Liver (tissue), 8 donors: ENCODE measurements at regions not wholly inside any gene's neighbourhood (a gene's known extent, or its start where the extent isn't known, plus 50 kb on each side); places are given as distances from the start of the nearest gene placed in this dataset.

Source experiments
- DNase-seq: peaks from one replicate; pipeline ENCODE4 v3.0.0-alpha.2; 2017; ENCODE audit warnings: low spot score
- H3K27ac ChIP-seq, 2 donors: one replicate each; pipeline ENCODE4 v1.7.0; 2013; ENCODE audit warnings: inconsistent platforms in 2 of 2, low read length in 2 of 2, control low read depth in 1 of 2, low read depth in 1 of 2, mild to moderate bottlenecking in 1 of 2
- H3K27me3 ChIP-seq, 4 donors: one replicate each; pipeline versions ENCODE4 v1.6.1 to v1.7.0; 2013; ENCODE audit warnings: low read length in 3 of 4, inconsistent platforms in 1 of 4, mild to moderate bottlenecking in 1 of 4, moderate library complexity in 1 of 4; ENCODE audit not compliant: control insufficient read depth in 4 of 4, insufficient read depth in 4 of 4
- H3K36me3 ChIP-seq, 4 donors: one replicate each; pipeline versions ENCODE4 v1.6.1 to v1.7.0; 2013; ENCODE audit warnings: low read length in 3 of 4, mild to moderate bottlenecking in 3 of 4, low read depth in 1 of 4, moderate library complexity in 1 of 4; ENCODE audit not compliant: control insufficient read depth in 4 of 4, insufficient read depth in 3 of 4
- H3K4me1 ChIP-seq, 4 donors: one replicate each; pipeline versions ENCODE4 v1.6.1 to v1.7.0; 2013; ENCODE audit warnings: low read length in 3 of 4, mild to moderate bottlenecking in 3 of 4, moderate library complexity in 1 of 4; ENCODE audit not compliant: control insufficient read depth in 4 of 4, insufficient read depth in 4 of 4
- H3K4me3 ChIP-seq, 3 donors: one replicate each; pipeline versions ENCODE4 v1.6.1 to v1.7.0; 2013; ENCODE audit warnings: low read length in 3 of 3, control low read depth in 1 of 3, low read depth in 1 of 3, mild to moderate bottlenecking in 1 of 3
- H3K9ac ChIP-seq, 2 donors: one replicate each; pipeline ENCODE4 v1.7.0; 2013; ENCODE audit warnings: low read length in 2 of 2, mild to moderate bottlenecking in 2 of 2, moderate library complexity in 2 of 2, control low read depth in 1 of 2, low read depth in 1 of 2
- H3K9me3 ChIP-seq, 4 donors: one replicate each; pipeline versions ENCODE4 v1.6.1 to v1.7.0; 2013; ENCODE audit warnings: low read length in 3 of 4; ENCODE audit not compliant: control insufficient read depth in 4 of 4
- EGR1 ChIP-seq, 2 donors: IDR thresholded peaks; 2 replicates each; pipeline ENCODE4 v1.6.1; 2016 to 2018; ENCODE audit warnings: antibody characterized with exemption in 2 of 2, low read depth in 2 of 2
- FOXA1 ChIP-seq: IDR thresholded peaks from 2 replicates; pipeline ENCODE4 v1.6.1; 2016; ENCODE audit warnings: antibody characterized with exemption
- FOXA2 ChIP-seq: IDR thresholded peaks from 2 replicates; pipeline ENCODE4 v1.6.1; 2016; ENCODE audit warnings: antibody characterized with exemption
- GABPA ChIP-seq, 2 donors: IDR thresholded peaks in 1 of 2; conservative IDR thresholded peaks in 1 of 2; 2 replicates each; pipeline ENCODE4 v1.6.1; 2016; ENCODE audit warnings: antibody characterized with exemption in 2 of 2, mild to moderate bottlenecking in 1 of 2, moderate library complexity in 1 of 2
- HNF4A ChIP-seq, 2 donors: conservative IDR thresholded peaks; 2 replicates each; pipeline ENCODE4 v1.6.1; 2016; ENCODE audit warnings: antibody characterized with exemption in 2 of 2, mild to moderate bottlenecking in 2 of 2
- HNF4G ChIP-seq: IDR thresholded peaks from 2 replicates; pipeline ENCODE4 v1.6.1; 2016; ENCODE audit warnings: antibody characterized with exemption
- JUND ChIP-seq, 2 donors: IDR thresholded peaks; 2 replicates each; pipeline ENCODE4 v1.6.1; 2016; ENCODE audit warnings: antibody characterized with exemption in 2 of 2
- NR2F2 ChIP-seq: IDR thresholded peaks from 2 replicates; pipeline ENCODE4 v1.6.1; 2016; ENCODE audit warnings: antibody characterized with exemption
- RAD21 ChIP-seq, 2 donors: IDR thresholded peaks; 2 replicates each; pipeline ENCODE4 v1.6.1; 2016; ENCODE audit warnings: antibody characterized with exemption in 2 of 2, mild to moderate bottlenecking in 2 of 2
- RXRA ChIP-seq, 2 donors: IDR thresholded peaks; 2 replicates each; pipeline ENCODE4 v1.6.1; 2017 to 2018; ENCODE audit warnings: antibody characterized with exemption in 2 of 2, mild to moderate bottlenecking in 1 of 2
- SP1 ChIP-seq: IDR thresholded peaks from 2 replicates; pipeline ENCODE4 v1.6.1; 2018; ENCODE audit warnings: antibody characterized with exemption, mild to moderate bottlenecking
- TAF1 ChIP-seq: conservative IDR thresholded peaks from 2 replicates; pipeline ENCODE4 v1.6.1; 2016; ENCODE audit warnings: antibody characterized with exemption, mild to moderate bottlenecking
- YY1 ChIP-seq: IDR thresholded peaks from 2 replicates; pipeline ENCODE4 v1.6.1; 2016; ENCODE audit warnings: antibody characterized with exemption, mild to moderate bottlenecking
- WGBS: extraction: QIAGEN DNeasy Blood & Tissue Kit; methylation state at CpG from one replicate; pipeline ENCODE4 v1.1.7; 2013; 5-methylcytosine and 5-hydroxymethylcytosine counted together
- TF ChIP-seq, protein P1 (sequence below): IDR thresholded peaks from 2 replicates; pipeline ENCODE4 v1.6.1; 2016; ENCODE audit warnings: antibody characterized with exemption
- TF ChIP-seq, protein P2 (sequence below): fragments of 150-350 bp; IDR thresholded peaks from 2 replicates; pipeline ENCODE4 v1.5.1; 2017; ENCODE audit warnings: improper control_type of control experiment, low read depth, low read length; ENCODE audit not compliant: missing input control
- TF ChIP-seq, protein P3 (sequence below): IDR thresholded peaks from 2 replicates; pipeline ENCODE4 v1.6.1; 2016; ENCODE audit warnings: antibody characterized with exemption
- TF ChIP-seq, protein P4 (sequence below): IDR thresholded peaks from 2 replicates; pipeline ENCODE4 v1.6.1; 2016; ENCODE audit warnings: antibody characterized with exemption, mild to moderate bottlenecking
- donor health status: healthy.
- donor health status: healthy.
- donor health status: healthy.
- donor health status: healthy.
- donor health status: healthy.

DNA sequence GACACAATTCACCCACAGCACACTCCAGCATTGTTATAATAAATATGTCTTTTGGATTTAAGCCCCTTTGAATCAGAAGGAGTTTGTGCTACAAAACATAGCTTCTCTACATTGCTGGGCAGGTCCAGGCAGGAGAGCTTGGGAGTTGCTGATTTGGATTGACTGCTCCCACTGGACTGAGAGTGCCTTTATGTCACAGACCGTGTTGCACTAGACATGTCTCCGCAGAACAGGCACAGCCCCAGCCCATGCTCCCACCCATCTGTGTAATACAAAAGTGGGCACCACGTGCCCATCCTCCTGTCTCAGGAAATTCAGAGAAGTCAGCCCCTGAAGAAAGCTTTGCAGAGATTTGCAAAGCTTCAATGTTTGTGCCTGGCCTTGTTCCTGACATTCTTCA, 117.1 kb downstream of the MED10 start:
- H3K9me3 ChIP-seq = no peaks in the 10 kb centered on the region
- H3K9ac ChIP-seq = no peak overlapping the region
- H3K4me1 ChIP-seq = no peaks in the 10 kb centered on the region
- no peaks in the 10 kb centered on the region for H3K27me3 ChIP-seq
- 78% methylated on average over 3 of the region's 3 CpGs for WGBS
- no peak overlapping the region for H3K4me3 ChIP-seq
- no peaks in the 10 kb centered on the region for H3K36me3 ChIP-seq
- H3K27ac ChIP-seq = no peak overlapping the region
- DNase-seq = no peak
- TF ChIP-seq RAD21 (IDR thresholded peaks at IDR 0.05) (no peak), HNF4G (no peak), EGR1 (IDR thresholded peaks at IDR 0.05; ENCODE audit: low read depth in 2 of 2) (no peak), TAF1 (no peak), RXRA (IDR thresholded peaks at IDR 0.05) (no peak), JUND (IDR thresholded peaks at IDR 0.05) (no peak), GABPA (IDR thresholded peaks at IDR 0.05 in 1 of 2, conservative IDR thresholded peaks at IDR 0.05 in 1 of 2) (no peak), FOXA1 (no peak), HNF4A (conservative IDR thresholded peaks at IDR 0.05) (no peak), FOXA2 (no peak), SP1 (no peak)
- TF ChIP-seq, protein P1, sequence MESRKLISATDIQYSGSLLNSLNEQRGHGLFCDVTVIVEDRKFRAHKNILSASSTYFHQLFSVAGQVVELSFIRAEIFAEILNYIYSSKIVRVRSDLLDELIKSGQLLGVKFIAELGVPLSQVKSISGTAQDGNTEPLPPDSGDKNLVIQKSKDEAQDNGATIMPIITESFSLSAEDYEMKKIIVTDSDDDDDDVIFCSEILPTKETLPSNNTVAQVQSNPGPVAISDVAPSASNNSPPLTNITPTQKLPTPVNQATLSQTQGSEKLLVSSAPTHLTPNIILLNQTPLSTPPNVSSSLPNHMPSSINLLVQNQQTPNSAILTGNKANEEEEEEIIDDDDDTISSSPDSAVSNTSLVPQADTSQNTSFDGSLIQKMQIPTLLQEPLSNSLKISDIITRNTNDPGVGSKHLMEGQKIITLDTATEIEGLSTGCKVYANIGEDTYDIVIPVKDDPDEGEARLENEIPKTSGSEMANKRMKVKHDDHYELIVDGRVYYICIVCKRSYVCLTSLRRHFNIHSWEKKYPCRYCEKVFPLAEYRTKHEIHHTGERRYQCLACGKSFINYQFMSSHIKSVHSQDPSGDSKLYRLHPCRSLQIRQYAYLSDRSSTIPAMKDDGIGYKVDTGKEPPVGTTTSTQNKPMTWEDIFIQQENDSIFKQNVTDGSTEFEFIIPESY = no peak
- TF ChIP-seq, protein P2, sequence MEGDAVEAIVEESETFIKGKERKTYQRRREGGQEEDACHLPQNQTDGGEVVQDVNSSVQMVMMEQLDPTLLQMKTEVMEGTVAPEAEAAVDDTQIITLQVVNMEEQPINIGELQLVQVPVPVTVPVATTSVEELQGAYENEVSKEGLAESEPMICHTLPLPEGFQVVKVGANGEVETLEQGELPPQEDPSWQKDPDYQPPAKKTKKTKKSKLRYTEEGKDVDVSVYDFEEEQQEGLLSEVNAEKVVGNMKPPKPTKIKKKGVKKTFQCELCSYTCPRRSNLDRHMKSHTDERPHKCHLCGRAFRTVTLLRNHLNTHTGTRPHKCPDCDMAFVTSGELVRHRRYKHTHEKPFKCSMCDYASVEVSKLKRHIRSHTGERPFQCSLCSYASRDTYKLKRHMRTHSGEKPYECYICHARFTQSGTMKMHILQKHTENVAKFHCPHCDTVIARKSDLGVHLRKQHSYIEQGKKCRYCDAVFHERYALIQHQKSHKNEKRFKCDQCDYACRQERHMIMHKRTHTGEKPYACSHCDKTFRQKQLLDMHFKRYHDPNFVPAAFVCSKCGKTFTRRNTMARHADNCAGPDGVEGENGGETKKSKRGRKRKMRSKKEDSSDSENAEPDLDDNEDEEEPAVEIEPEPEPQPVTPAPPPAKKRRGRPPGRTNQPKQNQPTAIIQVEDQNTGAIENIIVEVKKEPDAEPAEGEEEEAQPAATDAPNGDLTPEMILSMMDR = no peak
- TF ChIP-seq, protein P3, sequence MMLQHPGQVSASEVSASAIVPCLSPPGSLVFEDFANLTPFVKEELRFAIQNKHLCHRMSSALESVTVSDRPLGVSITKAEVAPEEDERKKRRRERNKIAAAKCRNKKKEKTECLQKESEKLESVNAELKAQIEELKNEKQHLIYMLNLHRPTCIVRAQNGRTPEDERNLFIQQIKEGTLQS = no peak
- TF ChIP-seq, protein P4, sequence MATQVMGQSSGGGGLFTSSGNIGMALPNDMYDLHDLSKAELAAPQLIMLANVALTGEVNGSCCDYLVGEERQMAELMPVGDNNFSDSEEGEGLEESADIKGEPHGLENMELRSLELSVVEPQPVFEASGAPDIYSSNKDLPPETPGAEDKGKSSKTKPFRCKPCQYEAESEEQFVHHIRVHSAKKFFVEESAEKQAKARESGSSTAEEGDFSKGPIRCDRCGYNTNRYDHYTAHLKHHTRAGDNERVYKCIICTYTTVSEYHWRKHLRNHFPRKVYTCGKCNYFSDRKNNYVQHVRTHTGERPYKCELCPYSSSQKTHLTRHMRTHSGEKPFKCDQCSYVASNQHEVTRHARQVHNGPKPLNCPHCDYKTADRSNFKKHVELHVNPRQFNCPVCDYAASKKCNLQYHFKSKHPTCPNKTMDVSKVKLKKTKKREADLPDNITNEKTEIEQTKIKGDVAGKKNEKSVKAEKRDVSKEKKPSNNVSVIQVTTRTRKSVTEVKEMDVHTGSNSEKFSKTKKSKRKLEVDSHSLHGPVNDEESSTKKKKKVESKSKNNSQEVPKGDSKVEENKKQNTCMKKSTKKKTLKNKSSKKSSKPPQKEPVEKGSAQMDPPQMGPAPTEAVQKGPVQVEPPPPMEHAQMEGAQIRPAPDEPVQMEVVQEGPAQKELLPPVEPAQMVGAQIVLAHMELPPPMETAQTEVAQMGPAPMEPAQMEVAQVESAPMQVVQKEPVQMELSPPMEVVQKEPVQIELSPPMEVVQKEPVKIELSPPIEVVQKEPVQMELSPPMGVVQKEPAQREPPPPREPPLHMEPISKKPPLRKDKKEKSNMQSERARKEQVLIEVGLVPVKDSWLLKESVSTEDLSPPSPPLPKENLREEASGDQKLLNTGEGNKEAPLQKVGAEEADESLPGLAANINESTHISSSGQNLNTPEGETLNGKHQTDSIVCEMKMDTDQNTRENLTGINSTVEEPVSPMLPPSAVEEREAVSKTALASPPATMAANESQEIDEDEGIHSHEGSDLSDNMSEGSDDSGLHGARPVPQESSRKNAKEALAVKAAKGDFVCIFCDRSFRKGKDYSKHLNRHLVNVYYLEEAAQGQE = no peak

DNA sequence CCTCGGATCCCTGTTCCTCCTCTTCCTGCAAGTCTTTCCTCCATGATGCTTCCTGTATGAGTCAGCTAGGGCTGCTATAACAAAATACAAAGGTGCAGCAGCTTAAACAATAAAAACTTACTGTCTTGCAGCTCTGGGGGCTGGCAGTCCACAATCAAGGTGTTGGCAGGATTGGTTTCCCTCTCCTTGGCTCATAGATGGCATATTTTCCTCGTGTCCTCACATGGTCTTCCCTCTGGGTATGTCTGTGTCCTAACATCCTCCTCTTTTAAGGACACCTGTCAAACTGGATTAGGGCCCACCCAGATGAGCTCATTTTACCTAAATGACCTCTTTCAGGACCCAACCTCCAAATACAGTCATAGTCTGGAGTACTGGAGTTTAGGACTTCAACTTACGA, 117.5 kb downstream of the MED10 start:
- Histone ChIP-seq H3K9ac (no peak overlapping the region), H3K27me3 (no peaks in the 10 kb centered on the region), H3K4me3 (no peak overlapping the region), H3K4me1 (no peaks in the 10 kb centered on the region), H3K9me3 (no peaks in the 10 kb centered on the region), H3K27ac (no peak overlapping the region), H3K36me3 (no peaks in the 10 kb centered on the region)
- WGBS = 56% methylated on average over 3 of the region's 3 CpGs
- no peak for DNase-seq
- TF ChIP-seq GABPA (IDR thresholded peaks at IDR 0.05 in 1 of 2, conservative IDR thresholded peaks at IDR 0.05 in 1 of 2) (no peak), RXRA (IDR thresholded peaks at IDR 0.05) (no peak), YY1 (no peak), NR2F2 (no peak), SP1 (no peak)
- TF ChIP-seq, protein P2 = no peak
- TF ChIP-seq, protein P3 = no peak
